ENCODE measurements at regions not wholly inside any gene's neighbourhood (a gene's known extent, or its start where the extent isn't known, plus 50 kb on each side); places are given as distances from the start of the nearest gene placed in this dataset.

DNA sequence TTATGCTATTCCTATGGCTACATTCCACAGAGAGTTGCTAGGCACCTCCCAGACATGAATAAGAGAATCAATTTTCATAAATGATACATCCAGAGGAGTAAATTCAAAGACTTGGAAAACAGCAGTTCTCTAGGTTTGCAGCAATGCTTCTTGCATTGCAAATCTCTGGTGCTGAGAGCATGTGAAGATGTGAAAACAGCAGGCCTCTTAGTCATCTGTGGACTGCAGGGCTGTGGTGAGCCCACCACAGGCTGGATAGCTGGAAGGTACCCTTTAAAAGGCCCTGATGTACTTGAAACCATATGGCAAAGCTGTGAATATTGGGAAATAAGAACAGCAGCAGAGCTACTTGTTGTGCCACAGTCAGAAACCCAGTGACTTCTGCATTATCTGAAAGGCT lies 2135.9 kb downstream of the ARAP2 start:
- H2AFZ ChIP-seq (ENCODE audit: low read length) = no peak overlapping the region
- TF ChIP-seq, protein P1, sequence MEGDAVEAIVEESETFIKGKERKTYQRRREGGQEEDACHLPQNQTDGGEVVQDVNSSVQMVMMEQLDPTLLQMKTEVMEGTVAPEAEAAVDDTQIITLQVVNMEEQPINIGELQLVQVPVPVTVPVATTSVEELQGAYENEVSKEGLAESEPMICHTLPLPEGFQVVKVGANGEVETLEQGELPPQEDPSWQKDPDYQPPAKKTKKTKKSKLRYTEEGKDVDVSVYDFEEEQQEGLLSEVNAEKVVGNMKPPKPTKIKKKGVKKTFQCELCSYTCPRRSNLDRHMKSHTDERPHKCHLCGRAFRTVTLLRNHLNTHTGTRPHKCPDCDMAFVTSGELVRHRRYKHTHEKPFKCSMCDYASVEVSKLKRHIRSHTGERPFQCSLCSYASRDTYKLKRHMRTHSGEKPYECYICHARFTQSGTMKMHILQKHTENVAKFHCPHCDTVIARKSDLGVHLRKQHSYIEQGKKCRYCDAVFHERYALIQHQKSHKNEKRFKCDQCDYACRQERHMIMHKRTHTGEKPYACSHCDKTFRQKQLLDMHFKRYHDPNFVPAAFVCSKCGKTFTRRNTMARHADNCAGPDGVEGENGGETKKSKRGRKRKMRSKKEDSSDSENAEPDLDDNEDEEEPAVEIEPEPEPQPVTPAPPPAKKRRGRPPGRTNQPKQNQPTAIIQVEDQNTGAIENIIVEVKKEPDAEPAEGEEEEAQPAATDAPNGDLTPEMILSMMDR (conservative IDR thresholded peaks at IDR 0.05 in 1 of 2, IDR thresholded peaks at IDR 0.05 in 1 of 2; ENCODE audit: low read depth in 1 of 2, low read length in 2 of 2) = no peak
- TF ChIP-seq EZH2 (IDR thresholded peaks at IDR 0.05; ENCODE audit: low read length, missing control alignments) = no peak
- no peaks in the 10 kb centered on the region for H3K27me3 ChIP-seq (ENCODE audit: control insufficient read depth, insufficient read depth, low read length)
- no peaks in the 10 kb centered on the region for H3K36me3 ChIP-seq (ENCODE audit: control insufficient read depth, insufficient read depth, low read length)
- no peak overlapping the region for H3K27ac ChIP-seq (ENCODE audit: insufficient read depth, low read length)
- no peak overlapping the region for H3K9ac ChIP-seq (ENCODE audit: insufficient read depth, low read length)
- no peaks in the 10 kb centered on the region for H3K79me2 ChIP-seq (ENCODE audit: control insufficient read depth, insufficient read depth, low read length)
- no peaks in the 10 kb centered on the region for H4K20me1 ChIP-seq (ENCODE audit: control insufficient read depth, extremely low read depth, insufficient read depth, low read length)
- no peak overlapping the region for H3K4me3 ChIP-seq (replicated peaks in 1 of 4; ENCODE audit: control extremely low read depth in 1 of 4, insufficient read depth in 1 of 4, low read depth in 3 of 4, low read length in 4 of 4)
- no peaks in the 10 kb centered on the region for H3K9me3 ChIP-seq (ENCODE audit: control insufficient read depth, insufficient read depth, low read depth, low read length)
- peak; percentile 23 to 60 for DNase-seq (ENCODE audit: low read depth in 2 of 2)
- H3K4me2 ChIP-seq (ENCODE audit: extremely low read depth, insufficient read depth, low read length) = no peak overlapping the region
- no peaks in the 10 kb centered on the region for H3K4me1 ChIP-seq (ENCODE audit: control insufficient read depth, extremely low read depth, insufficient read depth, low read length)

DNA sequence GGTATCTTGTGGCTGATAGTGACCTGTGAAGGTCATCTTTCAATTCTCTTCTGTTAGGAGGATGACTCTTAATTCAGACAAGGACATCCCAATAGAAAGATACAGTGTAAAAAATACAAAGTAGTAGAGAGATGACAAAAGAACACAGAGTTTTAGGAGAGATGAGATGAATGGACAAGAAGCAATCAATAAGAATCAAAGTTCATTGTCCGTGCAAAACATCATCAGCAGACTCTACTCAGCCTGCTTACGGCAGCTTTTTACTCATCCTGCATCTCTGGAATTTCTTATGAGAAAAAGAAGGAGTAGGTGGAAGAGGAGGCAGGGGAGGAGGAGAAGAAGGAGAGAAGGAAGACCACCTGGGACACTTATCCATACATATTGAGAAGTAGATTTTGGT lies 2131.7 kb downstream of the ARAP2 start:
- Histone ChIP-seq H3K4me2 (ENCODE audit: extremely low read depth, insufficient read depth, low read length) (no peak overlapping the region), H3K4me1 (ENCODE audit: control insufficient read depth, extremely low read depth, insufficient read depth, low read length) (no peaks in the 10 kb centered on the region), H3K79me2 (ENCODE audit: control insufficient read depth, insufficient read depth, low read length) (no peaks in the 10 kb centered on the region), H4K20me1 (ENCODE audit: control insufficient read depth, extremely low read depth, insufficient read depth, low read length) (no peaks in the 10 kb centered on the region), H3K36me3 (ENCODE audit: control insufficient read depth, insufficient read depth, low read length) (no peaks in the 10 kb centered on the region), H3K4me3 (replicated peaks in 1 of 4; ENCODE audit: control extremely low read depth in 1 of 4, insufficient read depth in 1 of 4, low read depth in 3 of 4, low read length in 4 of 4) (no peak overlapping the region), H2AFZ (ENCODE audit: low read length) (no peak overlapping the region), H3K9me3 (ENCODE audit: control insufficient read depth, insufficient read depth, low read depth, low read length) (no peaks in the 10 kb centered on the region), H3K27me3 (ENCODE audit: control insufficient read depth, insufficient read depth, low read length) (no peaks in the 10 kb centered on the region), H3K27ac (ENCODE audit: insufficient read depth, low read length) (no peak overlapping the region), H3K9ac (ENCODE audit: insufficient read depth, low read length) (no peak overlapping the region)
- DNase-seq (ENCODE audit: low read depth in 2 of 2) = no peak
- TF ChIP-seq EZH2 (IDR thresholded peaks at IDR 0.05; ENCODE audit: low read length, missing control alignments) = no peak
- TF ChIP-seq, protein P1 (conservative IDR thresholded peaks at IDR 0.05 in 1 of 2, IDR thresholded peaks at IDR 0.05 in 1 of 2; ENCODE audit: low read depth in 1 of 2, low read length in 2 of 2) = no peak

DNA sequence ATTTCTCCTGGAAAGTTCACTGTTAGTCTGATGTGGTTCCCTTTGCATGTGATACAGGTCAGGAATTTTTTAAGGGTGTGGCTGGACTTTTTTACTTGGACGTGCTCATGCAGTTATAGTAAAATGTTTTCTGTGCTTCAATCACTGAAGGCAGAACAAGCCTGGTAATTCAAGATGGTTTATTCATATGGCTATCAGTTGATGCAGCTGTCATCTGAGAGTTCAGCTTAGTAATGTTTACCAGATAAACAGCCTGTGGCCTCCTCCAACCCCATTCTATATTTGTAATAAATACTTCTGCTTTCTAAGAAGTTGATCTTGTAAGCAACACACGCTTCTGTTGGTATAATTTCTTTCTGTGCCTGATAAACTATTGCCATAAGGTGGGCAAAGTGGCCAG lies 2105.9 kb downstream of the ARAP2 start:
- no peak for TF ChIP-seq EZH2 (IDR thresholded peaks at IDR 0.05; ENCODE audit: low read length, missing control alignments)
- TF ChIP-seq, protein P1 (conservative IDR thresholded peaks at IDR 0.05 in 1 of 2, IDR thresholded peaks at IDR 0.05 in 1 of 2; ENCODE audit: low read depth in 1 of 2, low read length in 2 of 2) = no peak
- H3K9ac ChIP-seq (ENCODE audit: insufficient read depth, low read length) = no peak overlapping the region
- H3K4me2 ChIP-seq (ENCODE audit: extremely low read depth, insufficient read depth, low read length) = no peak overlapping the region
- no peak overlapping the region for H3K4me3 ChIP-seq (replicated peaks in 1 of 4; ENCODE audit: control extremely low read depth in 1 of 4, insufficient read depth in 1 of 4, low read depth in 3 of 4, low read length in 4 of 4)
- DNase-seq (ENCODE audit: low read depth in 2 of 2) = no peak
- no peak overlapping the region for H2AFZ ChIP-seq (ENCODE audit: low read length)
- H3K79me2 ChIP-seq (ENCODE audit: control insufficient read depth, insufficient read depth, low read length) = no peaks in the 10 kb centered on the region
- no peaks in the 10 kb centered on the region for H3K27me3 ChIP-seq (ENCODE audit: control insufficient read depth, insufficient read depth, low read length)
- H3K36me3 ChIP-seq (ENCODE audit: control insufficient read depth, insufficient read depth, low read length) = no peaks in the 10 kb centered on the region
- H3K27ac ChIP-seq (ENCODE audit: insufficient read depth, low read length) = no peak overlapping the region
- H3K9me3 ChIP-seq (ENCODE audit: control insufficient read depth, insufficient read depth, low read depth, low read length) = no peaks in the 10 kb centered on the region
- no peaks in the 10 kb centered on the region for H3K4me1 ChIP-seq (ENCODE audit: control insufficient read depth, extremely low read depth, insufficient read depth, low read length)
- no peaks in the 10 kb centered on the region for H4K20me1 ChIP-seq (ENCODE audit: control insufficient read depth, extremely low read depth, insufficient read depth, low read length)

Data from fibroblast of lung (primary cell).